Neutrophil (primary cell): ENCODE measurements at regions not wholly inside any gene's neighbourhood (a gene's known extent, or its start where the extent isn't known, plus 50 kb on each side); places are given as distances from the start of the nearest gene placed in this dataset.

Experiments
- H3K27ac ChIP-seq: fragments of 200-600 bp; sonication (generic); 2 replicates; pipeline ENCODE4 v1.5.1; 2016; ENCODE audit warnings: mild to moderate bottlenecking, moderate library complexity
- H3K27me3 ChIP-seq: fragments of 200-600 bp; sonication (generic); 2 replicates; pipeline ENCODE4 v1.6.0; 2016; ENCODE audit warnings: mild to moderate bottlenecking
- H3K36me3 ChIP-seq: fragments of 200-600 bp; sonication (generic); 2 replicates; pipeline ENCODE4 v1.5.1; 2017
- H3K4me1 ChIP-seq, 2 experiments: fragments of 200-600 bp in 1 of 2; sonication (generic) in 1 of 2; 1 replicate in 1 of 2; 2 replicates in 1 of 2; pipeline versions ENCODE4 v1.5.1 to v1.6.1; 2013 to 2016; ENCODE audit warnings: low read depth in 1 of 2, low read length in 1 of 2, mild to moderate bottlenecking in 1 of 2, moderate library complexity in 1 of 2; ENCODE audit not compliant: control insufficient read depth in 1 of 2, insufficient read depth in 1 of 2
- H3K4me3 ChIP-seq, 2 experiments: fragments of 200-600 bp in 1 of 2; sonication (generic) in 1 of 2; 1 replicate in 1 of 2; 2 replicates in 1 of 2; pipeline ENCODE4 v1.5.1; 2013 to 2016; ENCODE audit warnings: low read depth in 1 of 2, low read length in 1 of 2, mild to moderate bottlenecking in 1 of 2, moderate library complexity in 1 of 2
- H3K9me3 ChIP-seq: fragments of 200-600 bp; sonication (generic); 2 replicates; pipeline ENCODE4 v1.5.1; 2016
- CTCF ChIP-seq: fragments of 200-600 bp; sonication (generic); IDR thresholded peaks from 2 replicates; pipeline ENCODE4 v1.5.1; 2016; ENCODE audit warnings: antibody characterized with exemption

- H3K27me3 ChIP-seq, result peaks cover 22% of the 10 kb centered on the region
- TF ChIP-seq CTCF, result no peak
- H3K27ac ChIP-seq, result no peak overlapping the region
- H3K9me3 ChIP-seq, result no peaks in the 10 kb centered on the region
- no peaks in the 10 kb centered on the region for H3K4me1 ChIP-seq
- no peak overlapping the region for H3K4me3 ChIP-seq
- H3K36me3 ChIP-seq, result no peaks in the 10 kb centered on the region
Measured at GRCh38 chr2:238645716-238646115, 202.2 kb upstream of the TWIST2 start.

GRCh38 chr2:238646281-238646680 lies 201.6 kb upstream of the TWIST2 start:
- no peaks in the 10 kb centered on the region for H3K4me1 ChIP-seq
- H3K27ac ChIP-seq, result no peak overlapping the region
- H3K4me3 ChIP-seq, result no peak overlapping the region
- no peaks in the 10 kb centered on the region for H3K36me3 ChIP-seq
- TF ChIP-seq CTCF, result no peak
- H3K27me3 ChIP-seq, result peaks cover 21% of the 10 kb centered on the region
- no peaks in the 10 kb centered on the region for H3K9me3 ChIP-seq

GRCh38 chr2:238646803-238647202 lies 201.1 kb upstream of the TWIST2 start:
- H3K36me3 ChIP-seq, result no peaks in the 10 kb centered on the region
- H3K4me3 ChIP-seq, result no peak overlapping the region
- H3K9me3 ChIP-seq, result no peaks in the 10 kb centered on the region
- no peak overlapping the region for H3K27ac ChIP-seq
- no peaks in the 10 kb centered on the region for H3K4me1 ChIP-seq
- no peak for TF ChIP-seq CTCF
- peaks cover 21% of the 10 kb centered on the region for H3K27me3 ChIP-seq

- TF ChIP-seq CTCF, result no peak
- H3K36me3 ChIP-seq, result no peaks in the 10 kb centered on the region
- H3K4me1 ChIP-seq, result no peaks in the 10 kb centered on the region
- H3K9me3 ChIP-seq, result no peaks in the 10 kb centered on the region
- no peak overlapping the region for H3K27ac ChIP-seq
- peaks cover 11% of the 10 kb centered on the region for H3K27me3 ChIP-seq
- H3K4me3 ChIP-seq, result no peak overlapping the region
Measured at GRCh38 chr2:238649123-238649522, 198.8 kb upstream of the TWIST2 start.

GRCh38 chr2:238649936-238650518 lies 197.9 kb upstream of the TWIST2 start:
- TF ChIP-seq CTCF, result no peak
- H3K9me3 ChIP-seq, result no peaks in the 10 kb centered on the region
- H3K4me1 ChIP-seq, result no peaks in the 10 kb centered on the region
- H3K27me3 ChIP-seq, result peaks cover 7% of the 10 kb centered on the region
- H3K36me3 ChIP-seq, result no peaks in the 10 kb centered on the region
- no peak overlapping the region for H3K4me3 ChIP-seq
- H3K27ac ChIP-seq, result no peak overlapping the region

GRCh38 chr2:238650536-238650935 lies 197.3 kb upstream of the TWIST2 start:
- TF ChIP-seq CTCF, result no peak
- Histone ChIP-seq H3K9me3 (no peaks in the 10 kb centered on the region), H3K4me3 (no peak overlapping the region), H3K27me3 (peaks cover 10% of the 10 kb centered on the region), H3K36me3 (no peaks in the 10 kb centered on the region), H3K27ac (no peak overlapping the region), H3K4me1 (no peaks in the 10 kb centered on the region)
